Keratinocyte (primary cell): ENCODE measurements at regions not wholly inside any gene's neighbourhood (a gene's known extent, or its start where the extent isn't known, plus 50 kb on each side); places are given as distances from the start of the nearest gene placed in this dataset.

ENCODE experiments used
- EZH2 ChIP-seq: IDR thresholded peaks from one replicate; pipeline ENCODE4 v1.6.1; 2012; ENCODE audit warnings: inconsistent platforms, mild to moderate bottlenecking, low read length, moderate library complexity
- TF ChIP-seq, protein P1 (sequence below), 3 experiments: IDR thresholded peaks in 1 of 3; conservative IDR thresholded peaks in 1 of 3; optimal IDR thresholded peaks in 1 of 3; 2 replicates in 2 of 3; 3 replicates in 1 of 3; pipeline versions ENCODE3 to v1.5.1; 2011; ENCODE audit warnings: low read length in 3 of 3, mild to moderate bottlenecking in 3 of 3, moderate library complexity in 2 of 3, control low read depth in 1 of 3, inconsistent platforms in 1 of 3; ENCODE audit not compliant: insufficient read depth in 2 of 3; ENCODE audit errors: extremely low read depth in 1 of 3

DNA sequence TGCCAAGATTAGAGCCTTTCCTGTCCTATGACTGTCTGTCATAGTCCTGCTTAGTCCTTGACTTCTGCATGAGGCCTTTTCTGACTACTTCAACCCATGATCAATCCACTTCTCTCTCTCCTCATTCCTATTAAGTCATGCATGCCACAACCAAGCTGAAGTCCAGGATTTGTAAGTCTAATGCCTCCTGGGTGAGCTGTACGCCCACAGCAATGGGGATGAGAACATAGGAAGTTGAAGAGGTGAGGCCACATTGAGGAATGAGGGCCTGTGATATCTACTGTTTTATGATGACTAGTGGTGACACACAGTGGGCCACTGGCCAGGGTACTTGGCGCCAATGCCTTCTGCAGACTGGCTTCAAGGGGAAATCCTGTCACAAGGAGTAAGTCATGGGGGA lies 994.1 kb upstream of the TMEM132C start:
- TF ChIP-seq, protein P1, sequence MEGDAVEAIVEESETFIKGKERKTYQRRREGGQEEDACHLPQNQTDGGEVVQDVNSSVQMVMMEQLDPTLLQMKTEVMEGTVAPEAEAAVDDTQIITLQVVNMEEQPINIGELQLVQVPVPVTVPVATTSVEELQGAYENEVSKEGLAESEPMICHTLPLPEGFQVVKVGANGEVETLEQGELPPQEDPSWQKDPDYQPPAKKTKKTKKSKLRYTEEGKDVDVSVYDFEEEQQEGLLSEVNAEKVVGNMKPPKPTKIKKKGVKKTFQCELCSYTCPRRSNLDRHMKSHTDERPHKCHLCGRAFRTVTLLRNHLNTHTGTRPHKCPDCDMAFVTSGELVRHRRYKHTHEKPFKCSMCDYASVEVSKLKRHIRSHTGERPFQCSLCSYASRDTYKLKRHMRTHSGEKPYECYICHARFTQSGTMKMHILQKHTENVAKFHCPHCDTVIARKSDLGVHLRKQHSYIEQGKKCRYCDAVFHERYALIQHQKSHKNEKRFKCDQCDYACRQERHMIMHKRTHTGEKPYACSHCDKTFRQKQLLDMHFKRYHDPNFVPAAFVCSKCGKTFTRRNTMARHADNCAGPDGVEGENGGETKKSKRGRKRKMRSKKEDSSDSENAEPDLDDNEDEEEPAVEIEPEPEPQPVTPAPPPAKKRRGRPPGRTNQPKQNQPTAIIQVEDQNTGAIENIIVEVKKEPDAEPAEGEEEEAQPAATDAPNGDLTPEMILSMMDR (optimal IDR thresholded peaks at IDR 0.05 in 1 of 3, IDR thresholded peaks at IDR 0.05 in 1 of 3, conservative IDR thresholded peaks at IDR 0.05 in 1 of 3; ENCODE audit: extremely low read depth in 1 of 3, insufficient read depth in 2 of 3, low read length in 3 of 3) = no peak
- TF ChIP-seq EZH2 = no peak
